DMS153 treated with DMSO at 0.1 percent for 48 hours (cell line): ENCODE measurements at regions not wholly inside any gene's neighbourhood (a gene's known extent, or its start where the extent isn't known, plus 50 kb on each side); places are given as distances from the start of the nearest gene placed in this dataset.

Experiments
- DNase-seq: peaks from one replicate; lab custom pipeline; 2025; ENCODE audit not compliant: unreplicated experiment; lab: John Stamatoyannopoulos, UW

GRCh38 chr11:95294701-95295100, 63.7 kb upstream of the SESN3 start:
- DNase-seq: no peak

DNA sequence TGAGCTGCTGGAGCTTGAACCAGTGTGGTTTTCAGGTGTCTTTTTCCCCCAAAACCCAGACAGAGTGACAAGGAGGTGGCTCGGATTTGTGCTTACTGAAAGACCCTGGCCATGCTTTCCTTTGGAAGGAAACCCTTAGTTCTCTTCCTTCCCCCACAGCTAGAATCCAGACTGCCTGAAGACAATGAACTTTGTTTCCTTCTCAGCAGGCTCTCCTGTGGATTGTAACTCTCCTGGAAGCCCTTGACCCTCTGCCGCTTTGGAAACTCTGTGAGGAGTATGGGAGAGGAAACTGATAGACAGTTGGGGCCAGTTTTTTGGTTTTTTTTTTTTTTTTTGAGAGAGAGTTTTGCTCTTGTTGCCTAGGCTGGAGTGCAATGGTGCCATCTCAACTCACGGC, 62.1 kb upstream of the SESN3 start:
- DNase-seq: no peak

- DNase-seq: no peak
Observed at GRCh38 chr11:95291946-95292345, 60.9 kb upstream of the SESN3 start.

GRCh38 chr11:95289378-95290101, 58.5 kb upstream of the SESN3 start:
- no peak for DNase-seq

- no peak for DNase-seq
Observed at GRCh38 chr11:95284057-95285052, 53.4 kb upstream of the SESN3 start.

GRCh38 chr11:95283650-95284049, 52.6 kb upstream of the SESN3 start:
- DNase-seq: no peak

DNA sequence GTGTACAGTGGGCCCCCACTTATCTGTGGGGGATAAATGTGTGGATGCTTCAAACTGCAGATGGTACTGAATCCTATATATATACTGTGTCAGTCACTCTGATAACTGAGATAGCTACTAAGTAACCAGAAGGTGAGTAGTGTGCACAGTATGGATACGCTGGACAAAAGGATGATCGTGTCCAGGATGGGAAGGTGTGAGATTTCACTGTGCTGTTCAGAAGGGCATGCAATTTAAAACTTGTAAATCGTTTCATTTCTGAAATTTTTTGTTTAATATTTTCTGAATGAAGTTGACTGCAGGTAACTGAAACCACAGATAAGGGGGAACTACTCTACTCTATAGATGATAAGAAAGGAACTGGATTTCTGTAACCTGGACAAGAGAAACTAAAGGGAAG, 52.1 kb upstream of the SESN3 start:
- no peak for DNase-seq

DNA sequence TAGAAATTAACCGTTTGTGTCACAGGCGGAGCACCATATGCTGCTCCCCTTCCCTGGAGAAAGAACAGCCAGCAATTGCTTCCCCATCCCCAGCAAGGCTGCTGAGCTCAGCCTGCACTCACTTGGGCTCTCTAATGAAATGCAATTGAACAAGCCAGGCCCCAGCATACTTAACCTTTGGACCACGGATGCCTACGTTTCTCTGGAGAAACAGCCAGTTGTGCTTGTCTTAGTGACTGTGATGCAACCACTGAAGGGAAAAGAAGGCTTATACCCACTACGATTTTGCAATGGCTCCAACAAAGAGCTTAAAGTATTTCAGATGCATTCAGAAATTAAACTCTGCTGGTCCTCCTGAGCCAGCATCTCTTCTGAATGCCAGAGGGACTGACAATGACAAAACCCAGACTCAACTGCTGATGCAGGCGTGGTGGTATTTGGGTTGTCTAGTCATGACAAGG, 51.3 kb upstream of the SESN3 start:
- DNase-seq: no peak
